SK-N-SH (cell line): ENCODE measurements at regions not wholly inside any gene's neighbourhood (a gene's known extent, or its start where the extent isn't known, plus 50 kb on each side); places are given as distances from the start of the nearest gene placed in this dataset.

Experiments used
- CTCF ChIP-seq: fragments of 200-600 bp; sonication (generic); IDR thresholded peaks from 2 replicates; pipeline ENCODE4 v1.6.1; 2017; ENCODE audit warnings: antibody characterized with exemption, mild to moderate bottlenecking, moderate library complexity
- EP300 ChIP-seq, 2 experiments: IDR thresholded peaks; 2 replicates each; pipeline versions ENCODE4 v1.4.0 to v1.6.1; 2012; ENCODE audit warnings: borderline replicate concordance in 1 of 2, low read depth in 1 of 2, low read length in 1 of 2
- FOXJ3 ChIP-seq: sonication (generic); formaldehyde crosslinking; IDR thresholded peaks from 2 replicates; pipeline ENCODE4 v1.5.1; 2020; ENCODE audit warnings: mild to moderate bottlenecking, missing genetic modification reagents
- FOXM1 ChIP-seq: IDR thresholded peaks from 2 replicates; pipeline ENCODE4 v1.4.0; 2012; ENCODE audit warnings: low read depth, mild to moderate bottlenecking
- MAX ChIP-seq: IDR thresholded peaks from 2 replicates; pipeline ENCODE4 v1.4.0; 2012; ENCODE audit warnings: low read depth
- MEF2A ChIP-seq: IDR thresholded peaks from 2 replicates; pipeline ENCODE4 v1.4.0; 2012; ENCODE audit warnings: low read depth, borderline replicate concordance
- RAD21 ChIP-seq: IDR thresholded peaks from 2 replicates; pipeline ENCODE4 v1.6.1; 2012; ENCODE audit warnings: mild to moderate bottlenecking, low read length
- RFX5 ChIP-seq: IDR thresholded peaks from 2 replicates; pipeline ENCODE4 v1.6.1; 2012; ENCODE audit warnings: mild to moderate bottlenecking, improper control_type of control experiment, low read length
- TEAD4 ChIP-seq: IDR thresholded peaks from 2 replicates; pipeline ENCODE4 v1.4.0; 2012; ENCODE audit warnings: mild to moderate bottlenecking, borderline replicate concordance; ENCODE audit not compliant: insufficient read depth
- USF1 ChIP-seq: IDR thresholded peaks from 2 replicates; pipeline ENCODE4 v1.4.0; 2012; ENCODE audit warnings: low read depth, borderline replicate concordance
- YY1 ChIP-seq: IDR thresholded peaks from 2 replicates; pipeline ENCODE4 v1.4.0; 2012; ENCODE audit warnings: low read depth, mild to moderate bottlenecking
- TF ChIP-seq, protein P1 (sequence below): IDR thresholded peaks from 2 replicates; pipeline ENCODE4 v1.4.0; 2012; ENCODE audit warnings: low read depth, borderline replicate concordance
- TF ChIP-seq, protein P2 (sequence below): IDR thresholded peaks from 2 replicates; pipeline ENCODE4 v1.6.1; 2012; ENCODE audit warnings: mild to moderate bottlenecking, low read depth, low read length, moderate library complexity

DNA sequence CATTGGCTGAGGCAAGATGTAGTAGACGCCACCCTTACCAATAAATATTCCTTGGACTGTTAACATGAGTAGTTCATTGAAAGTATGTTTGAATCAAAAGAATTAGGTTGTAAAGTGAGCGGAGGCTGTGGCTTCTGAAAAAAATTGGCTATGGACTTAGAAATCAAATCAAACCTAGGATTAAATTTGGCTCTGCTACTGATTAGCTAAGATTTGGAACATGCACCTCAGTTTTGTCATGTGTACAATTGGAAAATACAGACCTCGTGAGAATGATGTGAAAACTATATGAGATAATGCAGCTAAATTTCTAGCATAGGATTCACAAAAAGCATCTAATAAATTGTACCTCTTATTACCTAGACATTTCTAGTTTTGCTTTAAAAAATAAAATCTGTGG lies 85.3 kb upstream of the USP25 start:
- TF ChIP-seq RAD21 (no peak), RFX5 (no peak), TEAD4 (no peak), CTCF (no peak), MAX (no peak), MEF2A (no peak), EP300 (IDR thresholded peaks at IDR 0.05; ENCODE audit: borderline replicate concordance in 1 of 2, low read depth in 1 of 2, low read length in 1 of 2) (no peak), USF1 (no peak), FOXJ3 (CRISPR knock-in tag) (no peak), YY1 (no peak), FOXM1 (no peak)
- TF ChIP-seq, protein P1, sequence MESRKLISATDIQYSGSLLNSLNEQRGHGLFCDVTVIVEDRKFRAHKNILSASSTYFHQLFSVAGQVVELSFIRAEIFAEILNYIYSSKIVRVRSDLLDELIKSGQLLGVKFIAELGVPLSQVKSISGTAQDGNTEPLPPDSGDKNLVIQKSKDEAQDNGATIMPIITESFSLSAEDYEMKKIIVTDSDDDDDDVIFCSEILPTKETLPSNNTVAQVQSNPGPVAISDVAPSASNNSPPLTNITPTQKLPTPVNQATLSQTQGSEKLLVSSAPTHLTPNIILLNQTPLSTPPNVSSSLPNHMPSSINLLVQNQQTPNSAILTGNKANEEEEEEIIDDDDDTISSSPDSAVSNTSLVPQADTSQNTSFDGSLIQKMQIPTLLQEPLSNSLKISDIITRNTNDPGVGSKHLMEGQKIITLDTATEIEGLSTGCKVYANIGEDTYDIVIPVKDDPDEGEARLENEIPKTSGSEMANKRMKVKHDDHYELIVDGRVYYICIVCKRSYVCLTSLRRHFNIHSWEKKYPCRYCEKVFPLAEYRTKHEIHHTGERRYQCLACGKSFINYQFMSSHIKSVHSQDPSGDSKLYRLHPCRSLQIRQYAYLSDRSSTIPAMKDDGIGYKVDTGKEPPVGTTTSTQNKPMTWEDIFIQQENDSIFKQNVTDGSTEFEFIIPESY: no peak
- TF ChIP-seq, protein P2, sequence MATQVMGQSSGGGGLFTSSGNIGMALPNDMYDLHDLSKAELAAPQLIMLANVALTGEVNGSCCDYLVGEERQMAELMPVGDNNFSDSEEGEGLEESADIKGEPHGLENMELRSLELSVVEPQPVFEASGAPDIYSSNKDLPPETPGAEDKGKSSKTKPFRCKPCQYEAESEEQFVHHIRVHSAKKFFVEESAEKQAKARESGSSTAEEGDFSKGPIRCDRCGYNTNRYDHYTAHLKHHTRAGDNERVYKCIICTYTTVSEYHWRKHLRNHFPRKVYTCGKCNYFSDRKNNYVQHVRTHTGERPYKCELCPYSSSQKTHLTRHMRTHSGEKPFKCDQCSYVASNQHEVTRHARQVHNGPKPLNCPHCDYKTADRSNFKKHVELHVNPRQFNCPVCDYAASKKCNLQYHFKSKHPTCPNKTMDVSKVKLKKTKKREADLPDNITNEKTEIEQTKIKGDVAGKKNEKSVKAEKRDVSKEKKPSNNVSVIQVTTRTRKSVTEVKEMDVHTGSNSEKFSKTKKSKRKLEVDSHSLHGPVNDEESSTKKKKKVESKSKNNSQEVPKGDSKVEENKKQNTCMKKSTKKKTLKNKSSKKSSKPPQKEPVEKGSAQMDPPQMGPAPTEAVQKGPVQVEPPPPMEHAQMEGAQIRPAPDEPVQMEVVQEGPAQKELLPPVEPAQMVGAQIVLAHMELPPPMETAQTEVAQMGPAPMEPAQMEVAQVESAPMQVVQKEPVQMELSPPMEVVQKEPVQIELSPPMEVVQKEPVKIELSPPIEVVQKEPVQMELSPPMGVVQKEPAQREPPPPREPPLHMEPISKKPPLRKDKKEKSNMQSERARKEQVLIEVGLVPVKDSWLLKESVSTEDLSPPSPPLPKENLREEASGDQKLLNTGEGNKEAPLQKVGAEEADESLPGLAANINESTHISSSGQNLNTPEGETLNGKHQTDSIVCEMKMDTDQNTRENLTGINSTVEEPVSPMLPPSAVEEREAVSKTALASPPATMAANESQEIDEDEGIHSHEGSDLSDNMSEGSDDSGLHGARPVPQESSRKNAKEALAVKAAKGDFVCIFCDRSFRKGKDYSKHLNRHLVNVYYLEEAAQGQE: no peak
